ENCODE measurements at regions not wholly inside any gene's neighbourhood (a gene's known extent, or its start where the extent isn't known, plus 50 kb on each side); places are given as distances from the start of the nearest gene placed in this dataset.
"Not testable (repeated sequence)": the region's sequence is repeated elsewhere in the genome, so short reads cannot be mapped to it uniquely, and the experiment has no call there.

DNA sequence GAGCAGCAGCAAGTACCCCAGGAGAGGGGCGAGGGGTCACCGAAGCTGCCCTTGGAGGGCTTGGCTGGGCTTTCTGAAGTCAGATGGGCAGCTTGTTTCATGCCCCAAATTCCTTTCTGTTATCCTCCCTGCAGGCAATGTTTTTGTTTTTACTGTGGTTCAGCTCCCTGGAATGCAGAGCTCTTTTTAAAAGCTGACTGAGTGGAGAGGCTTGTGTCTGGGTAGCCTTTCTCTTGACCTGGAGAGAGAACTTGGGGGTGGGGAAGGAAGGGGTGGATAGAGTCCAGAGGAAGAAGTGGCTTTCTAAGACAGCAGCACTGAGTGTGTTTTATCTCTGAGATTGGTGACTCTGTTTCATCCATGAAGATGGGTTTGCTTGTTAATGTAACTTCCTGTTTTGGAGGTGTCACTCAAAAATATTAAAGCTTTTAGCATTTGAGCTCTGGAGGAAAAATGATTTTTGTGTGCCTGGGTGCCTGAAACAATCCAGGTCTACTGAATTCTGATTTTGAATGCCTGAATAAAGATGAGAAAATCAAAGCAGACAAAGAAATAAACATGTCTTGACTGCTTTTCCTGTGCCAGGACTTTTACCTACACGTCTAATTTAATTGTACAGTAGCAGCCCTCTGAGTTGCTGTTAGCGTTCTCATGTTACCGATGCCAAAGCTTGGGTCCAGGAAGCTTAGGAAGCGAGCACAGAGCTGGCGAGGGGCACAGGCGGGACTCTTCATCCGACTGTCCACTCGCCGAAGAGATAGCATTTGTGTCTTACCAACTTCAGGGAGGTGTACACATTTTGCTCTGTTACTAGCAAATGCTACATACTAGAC lies 78.2 kb upstream of the EEF1E1 start:
- DNase-seq, result no peak

- no peak for DNase-seq
These were observed 75.4 kb upstream of the EEF1E1 start for GRCh38 chr6:8177721-8178120.

DNA sequence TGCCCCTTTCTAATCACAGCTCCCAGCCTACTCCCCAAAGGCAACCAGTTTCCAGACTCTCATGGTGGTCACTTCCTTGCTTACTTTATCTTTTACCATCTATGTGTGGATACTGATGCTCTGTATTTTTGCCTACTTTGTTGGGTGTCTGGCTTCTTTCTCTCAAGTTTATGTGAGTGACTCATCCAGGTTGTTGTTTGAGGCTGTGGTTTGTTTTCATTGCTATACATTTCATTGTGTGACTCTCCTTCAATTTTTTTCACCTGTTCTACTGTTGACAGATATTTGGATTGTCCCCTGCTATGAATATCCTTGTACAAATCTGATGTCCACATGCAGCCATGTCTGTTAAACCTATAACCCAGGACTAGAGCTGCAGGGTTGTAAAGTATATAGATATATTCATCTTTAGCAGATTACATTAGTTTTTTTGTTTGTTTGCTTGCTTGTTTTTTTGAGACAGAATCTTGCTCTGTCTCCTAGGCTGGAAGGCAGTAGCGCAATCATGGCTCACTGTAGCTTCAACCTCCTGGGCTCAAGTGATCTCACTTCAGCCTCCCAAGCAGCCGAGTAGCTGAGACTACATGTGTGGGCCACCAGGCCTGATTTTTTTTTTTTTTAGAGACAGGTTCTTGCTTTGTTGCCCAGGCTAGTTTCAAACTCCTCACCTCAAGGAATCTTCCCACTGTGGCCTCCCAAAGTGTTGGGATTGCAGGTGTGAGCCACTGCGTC lies 72.9 kb upstream of the EEF1E1 start:
- DNase-seq, result no peak

DNA sequence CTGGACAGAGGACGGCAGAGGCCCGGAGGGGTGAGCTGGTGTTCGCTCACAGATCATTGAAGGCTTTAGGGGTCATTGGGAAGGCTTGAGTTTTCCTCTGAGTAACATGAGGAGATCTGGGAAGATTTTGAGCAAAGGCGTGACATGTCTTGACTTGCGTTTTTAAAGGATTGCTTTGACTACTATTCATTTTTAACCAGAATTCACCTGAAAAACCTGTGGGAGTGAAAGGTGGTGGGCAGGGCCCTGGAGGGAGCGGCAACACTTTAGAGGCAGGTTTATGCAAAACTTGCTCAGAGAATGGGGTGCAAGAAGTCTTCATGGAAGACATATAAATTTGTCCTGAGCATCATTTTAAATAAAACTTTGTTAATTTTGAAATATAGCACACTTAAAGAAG lies 72.2 kb upstream of the EEF1E1 start:
- DNase-seq, result no peak

GRCh38 chr6:8172530-8172929 lies 70.2 kb upstream of the EEF1E1 start:
- no peak for DNase-seq

DNA sequence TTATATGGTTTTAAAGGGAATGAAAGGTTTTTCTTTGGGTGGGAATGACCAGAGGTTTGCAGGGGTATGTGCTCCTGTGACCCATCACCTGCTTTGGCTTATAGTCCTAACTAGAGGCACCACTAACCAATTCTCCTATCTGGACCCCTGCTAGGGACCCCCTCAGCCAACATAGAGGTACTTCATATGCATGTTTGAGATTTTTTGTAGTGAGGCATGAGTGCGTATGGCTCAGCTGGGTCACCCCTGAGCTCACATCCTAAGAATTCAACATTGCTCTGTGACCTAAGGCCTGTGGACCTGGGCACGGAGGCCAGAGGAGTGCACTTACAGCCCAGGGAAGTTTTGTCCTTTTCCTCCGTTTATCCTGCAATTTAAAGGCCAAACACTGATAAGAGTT lies 68.4 kb upstream of the EEF1E1 start:
- DNase-seq, result no peak

DNA sequence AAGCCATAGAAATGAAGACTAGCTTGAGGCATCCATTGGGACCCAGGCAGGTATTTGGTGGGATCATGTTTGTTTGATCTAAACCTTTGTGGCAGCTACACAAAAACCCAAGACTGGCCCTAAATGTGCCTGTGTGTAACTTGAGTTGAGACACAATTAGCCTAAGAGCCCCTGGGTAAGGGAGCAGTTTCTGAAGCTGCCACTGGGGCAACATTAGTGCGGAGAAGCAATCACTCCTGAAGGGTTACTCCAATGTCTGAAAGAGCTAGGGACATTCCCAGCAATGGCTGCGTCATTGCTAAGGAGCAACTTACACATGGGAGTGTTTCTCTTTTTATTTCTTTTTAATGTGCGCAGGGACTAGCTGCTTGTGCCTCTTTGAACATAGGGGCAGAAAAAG lies 67.9 kb upstream of the EEF1E1 start:
- DNase-seq, result no peak

GRCh38 chr6:8166156-8166555 lies 63.8 kb upstream of the EEF1E1 start:
- no peak for DNase-seq

DNA sequence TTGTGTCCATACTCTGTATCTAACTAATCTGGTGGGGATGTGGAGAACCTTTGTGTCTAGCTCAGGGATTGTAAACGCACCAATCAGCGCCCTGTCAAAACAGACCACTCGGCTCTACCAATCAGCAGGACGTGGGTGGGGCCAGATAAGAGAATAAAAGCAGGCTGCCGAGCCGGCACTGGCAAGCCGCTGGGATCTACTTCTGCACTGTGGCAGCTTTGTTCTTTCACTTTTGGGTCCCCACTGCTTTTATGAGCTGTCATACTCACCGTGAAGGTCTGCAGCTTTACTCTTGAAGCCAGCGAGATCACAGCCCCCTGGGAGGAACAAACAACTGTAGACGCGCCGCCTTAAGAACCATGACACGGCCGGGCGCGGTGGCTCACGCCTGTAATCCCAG lies 62.7 kb upstream of the EEF1E1 start:
- DNase-seq, result not testable (repeated sequence)

DNA sequence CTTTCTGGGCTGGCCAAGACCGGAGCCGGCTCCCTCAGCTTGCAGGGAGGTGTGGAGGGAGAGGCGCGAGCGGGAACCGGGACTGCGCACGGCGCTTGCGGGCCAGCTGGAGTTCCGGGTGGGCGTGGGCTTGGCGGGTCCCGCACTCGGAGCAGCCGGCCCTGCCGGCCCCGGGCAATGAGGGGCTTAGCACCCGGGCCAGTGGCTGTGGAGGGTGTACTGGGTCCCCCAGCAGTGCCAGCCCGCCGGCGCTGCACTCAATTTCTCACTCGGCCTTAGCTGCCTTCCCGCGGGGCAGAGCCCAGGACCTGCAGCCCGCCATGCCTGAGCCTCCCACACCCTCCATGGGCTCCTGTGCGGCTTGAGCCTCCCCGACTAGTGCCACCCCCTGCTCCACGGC lies 61.9 kb upstream of the EEF1E1 start:
- DNase-seq, result not testable (repeated sequence)

DNA sequence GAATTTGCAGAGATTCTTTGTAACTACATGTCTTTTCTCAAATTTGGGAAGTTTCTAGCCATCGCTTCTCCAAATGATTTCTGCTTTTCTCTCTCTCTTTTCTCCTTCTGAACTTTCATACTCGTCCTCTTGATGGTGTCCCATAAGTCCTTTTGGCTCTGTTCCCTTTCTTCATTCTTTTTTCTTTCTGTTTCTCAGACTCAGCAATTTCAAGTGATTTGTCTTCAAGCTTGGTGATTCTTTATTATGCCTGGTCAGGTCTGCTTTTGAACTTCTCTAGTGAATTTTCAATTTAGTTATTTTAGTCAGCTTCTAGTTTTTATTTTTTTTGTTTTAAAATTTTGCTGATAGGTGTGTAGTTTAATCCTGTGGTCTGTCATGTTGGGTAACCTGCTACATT lies 57.6 kb upstream of the EEF1E1 start:
- DNase-seq, result no peak

GRCh38 chr6:8157839-8158238 lies 55.5 kb upstream of the EEF1E1 start:
- no peak for DNase-seq

GRCh38 chr6:8155259-8156012 lies 53.1 kb upstream of the EEF1E1 start:
- DNase-seq, result no peak
